ENCODE measurements at regions not wholly inside any gene's neighbourhood (a gene's known extent, or its start where the extent isn't known, plus 50 kb on each side); places are given as distances from the start of the nearest gene placed in this dataset.
A peak's percentile ranks its signal among the peaks of the same experiment; 100 is the strongest.
"Not testable (repeated sequence)": the region's sequence is repeated elsewhere in the genome, so short reads cannot be mapped to it uniquely, and the experiment has no call there.

DNA sequence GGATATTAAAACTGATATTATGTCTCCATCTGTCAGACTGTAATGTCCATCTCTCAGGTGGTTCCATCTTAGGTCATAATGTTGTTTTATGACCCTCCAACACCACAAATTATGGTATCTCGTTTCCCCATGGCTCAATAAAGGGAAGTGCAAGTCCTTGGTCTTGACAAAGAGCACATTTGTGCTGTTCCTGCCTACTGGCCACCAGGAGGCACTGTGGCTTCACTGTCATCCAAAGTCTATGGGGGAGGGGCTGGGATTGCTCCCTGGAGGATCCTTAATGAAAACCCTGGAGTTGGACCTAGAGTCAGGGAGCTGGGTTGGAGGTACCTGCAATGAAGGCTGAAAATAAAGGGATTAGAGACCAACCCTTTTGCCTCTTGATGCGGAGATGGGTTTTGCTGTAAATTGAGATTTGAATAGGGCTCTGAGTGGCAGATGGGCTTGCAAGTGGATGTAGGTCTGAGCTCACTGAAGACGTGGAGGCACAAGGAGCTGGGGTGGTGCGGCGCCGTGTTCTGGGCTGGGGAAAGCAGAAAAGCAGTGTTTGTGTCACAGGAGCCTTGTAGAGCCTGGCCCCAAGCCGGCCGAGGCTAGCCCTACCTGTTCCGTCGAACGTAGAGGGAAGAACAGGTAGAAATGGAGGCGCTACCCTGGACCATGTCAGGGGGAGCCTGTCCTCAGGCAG lies 180.5 kb upstream of the PRSS58 start:
- in situ Hi-C loops (cut with HindIII; ENCODE audit: low pct_unique_long_range_greater_than_20kb, low sequenced_read_pairs) = no loop called here
- peak in 1 of 2 experiments; percentile 46 for DNase-seq (ENCODE audit: low read depth in 1 of 2, low spot score in 1 of 2)
- TF ChIP-seq JUND (IDR thresholded peaks at IDR 0.05; ENCODE audit: low read depth) = no peak

DNA sequence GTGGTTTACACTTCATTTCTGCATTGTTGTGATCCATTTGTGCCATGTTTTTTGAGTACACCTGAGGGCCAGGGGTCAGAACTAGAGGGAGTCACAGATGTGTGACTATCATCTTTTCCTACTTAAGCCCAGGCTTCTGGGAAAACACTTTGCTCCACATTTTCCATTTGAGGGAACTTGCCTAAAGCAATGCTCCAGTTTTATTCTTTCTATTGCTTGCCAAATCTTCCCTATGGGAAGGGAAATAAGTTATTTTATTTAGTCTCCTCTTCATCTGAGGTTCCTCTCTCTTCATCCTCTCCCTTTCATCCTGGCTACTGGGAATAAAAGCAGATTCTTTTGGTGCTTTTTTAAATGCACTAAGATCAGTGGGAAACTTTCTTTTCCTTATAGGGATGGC lies 179.9 kb upstream of the PRSS58 start:
- no peak for DNase-seq (ENCODE audit: low read depth in 1 of 2, low spot score in 1 of 2)
- in situ Hi-C loops (cut with HindIII; ENCODE audit: low pct_unique_long_range_greater_than_20kb, low sequenced_read_pairs) = no loop called here
- TF ChIP-seq JUND (IDR thresholded peaks at IDR 0.05; ENCODE audit: low read depth) = no peak

DNA sequence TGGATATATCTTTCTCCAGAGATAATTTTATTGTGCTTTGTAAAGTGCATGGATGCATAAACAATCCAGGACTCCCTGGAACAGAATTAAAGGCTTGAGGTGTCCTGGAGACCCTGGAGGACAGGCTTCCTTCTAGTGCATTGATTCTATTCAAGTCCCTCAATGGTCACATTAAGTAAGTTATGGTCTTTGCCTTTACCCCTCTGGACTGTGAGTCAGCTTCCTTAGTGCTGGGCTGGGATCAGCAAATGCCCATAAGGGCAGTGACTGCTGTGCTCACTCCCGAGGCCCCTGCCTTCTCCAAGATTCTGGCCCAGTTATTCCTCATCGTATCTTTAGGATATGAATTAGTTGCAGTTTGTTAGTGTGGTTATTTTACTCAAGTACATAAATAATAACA lies 178.7 kb upstream of the PRSS58 start:
- in situ Hi-C loops (cut with HindIII; ENCODE audit: low pct_unique_long_range_greater_than_20kb, low sequenced_read_pairs) = no loop called here

DNA sequence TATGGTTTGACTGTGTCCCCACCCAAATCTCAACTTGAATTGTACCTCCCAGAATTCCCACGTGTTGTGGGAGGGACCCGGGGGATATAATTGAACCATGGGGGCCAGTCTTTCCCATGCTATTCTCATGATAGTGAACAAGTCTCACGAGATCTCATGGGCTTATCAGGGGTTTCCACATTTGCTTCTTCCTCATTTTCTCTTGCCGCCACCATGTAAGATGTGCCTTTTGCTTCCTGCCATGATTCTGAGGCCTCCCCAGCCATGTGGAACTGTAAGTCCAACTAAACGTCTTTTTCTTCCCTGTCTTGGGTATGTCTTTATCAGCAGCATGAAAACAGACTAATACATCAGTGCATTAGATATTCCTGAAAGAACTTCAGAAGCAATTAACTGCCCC lies 177.7 kb upstream of the PRSS58 start:
- DNase-seq (ENCODE audit: low read depth in 1 of 2, low spot score in 1 of 2); in situ Hi-C loops (cut with HindIII; ENCODE audit: low pct_unique_long_range_greater_than_20kb, low sequenced_read_pairs): not testable (repeated sequence)

More for the DNA sequence above, 178.7 kb upstream of the PRSS58 start:
- no peak for TF ChIP-seq JUND (IDR thresholded peaks at IDR 0.05; ENCODE audit: low read depth)
- no peak for DNase-seq (ENCODE audit: low read depth in 1 of 2, low spot score in 1 of 2)

DNA sequence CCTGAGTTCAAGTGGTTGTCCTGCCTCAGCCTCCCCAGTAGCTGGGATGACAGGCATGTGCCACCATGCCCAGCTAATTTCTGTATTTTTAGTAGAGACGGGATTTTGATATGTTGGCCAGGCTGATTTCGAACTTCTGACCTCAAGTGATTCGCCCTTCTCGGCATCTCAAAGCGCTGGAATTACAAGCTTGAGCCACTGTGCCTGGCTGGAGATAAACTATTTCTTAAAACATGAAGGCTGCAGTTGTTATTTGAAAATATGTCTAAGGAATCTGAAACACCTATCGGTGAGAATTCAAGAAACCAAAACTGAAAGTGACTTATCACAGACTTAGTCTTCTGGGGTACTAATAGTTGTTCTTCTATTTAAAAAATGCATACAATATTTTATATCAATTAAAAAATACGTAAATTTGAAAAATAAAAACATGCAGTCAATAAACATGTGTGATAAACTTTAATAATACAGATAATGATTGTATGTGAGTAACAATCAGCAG lies 176.9 kb upstream of the PRSS58 start:
- no peak for DNase-seq (ENCODE audit: low read depth in 1 of 2, low spot score in 1 of 2)
- in situ Hi-C loops (cut with HindIII; ENCODE audit: low pct_unique_long_range_greater_than_20kb, low sequenced_read_pairs) = no loop called here
- TF ChIP-seq JUND (IDR thresholded peaks at IDR 0.05; ENCODE audit: low read depth) = no peak

DNA sequence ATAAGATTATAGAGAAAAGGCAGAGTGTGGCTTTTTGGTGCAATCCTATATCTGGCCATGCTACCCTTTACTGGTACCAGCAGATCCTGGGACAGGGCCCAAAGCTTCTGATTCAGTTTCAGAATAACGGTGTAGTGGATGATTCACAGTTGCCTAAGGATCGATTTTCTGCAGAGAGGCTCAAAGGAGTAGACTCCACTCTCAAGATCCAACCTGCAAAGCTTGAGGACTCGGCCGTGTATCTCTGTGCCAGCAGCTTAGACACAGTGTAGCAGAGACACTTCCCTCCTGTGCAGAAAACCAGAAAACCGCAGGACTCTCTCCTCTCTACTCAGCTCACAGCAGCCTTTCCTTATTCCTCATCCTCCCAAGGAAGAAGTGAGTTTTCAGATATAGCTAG lies 176.3 kb upstream of the PRSS58 start:
- in situ Hi-C loops (cut with HindIII; ENCODE audit: low pct_unique_long_range_greater_than_20kb, low sequenced_read_pairs); DNase-seq (ENCODE audit: low read depth in 1 of 2, low spot score in 1 of 2): not testable (repeated sequence)

DNA sequence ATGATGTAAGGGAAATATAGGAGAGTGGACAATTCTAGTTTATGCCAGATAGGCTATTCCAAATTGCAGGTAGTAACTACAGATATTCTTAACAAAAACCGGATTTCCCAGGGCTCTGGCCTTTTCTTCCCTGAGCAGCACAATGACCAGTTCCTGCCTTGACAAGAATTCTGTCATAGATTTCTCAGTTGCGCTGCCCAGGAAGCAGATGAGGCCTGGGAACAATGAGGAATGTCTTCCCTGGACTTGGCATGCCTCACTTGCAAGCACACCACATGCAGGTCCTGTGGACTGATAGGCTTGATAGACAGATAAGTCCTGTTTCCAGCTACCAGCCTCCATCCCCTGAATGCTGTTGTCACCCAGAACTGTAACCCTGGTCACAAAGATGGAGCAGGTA lies 174.5 kb upstream of the PRSS58 start:
- TF ChIP-seq JUND (IDR thresholded peaks at IDR 0.05; ENCODE audit: low read depth) = no peak
- DNase-seq (ENCODE audit: low read depth in 1 of 2, low spot score in 1 of 2) = no peak
- in situ Hi-C loops (cut with HindIII; ENCODE audit: low pct_unique_long_range_greater_than_20kb, low sequenced_read_pairs) = no loop called here

DNA sequence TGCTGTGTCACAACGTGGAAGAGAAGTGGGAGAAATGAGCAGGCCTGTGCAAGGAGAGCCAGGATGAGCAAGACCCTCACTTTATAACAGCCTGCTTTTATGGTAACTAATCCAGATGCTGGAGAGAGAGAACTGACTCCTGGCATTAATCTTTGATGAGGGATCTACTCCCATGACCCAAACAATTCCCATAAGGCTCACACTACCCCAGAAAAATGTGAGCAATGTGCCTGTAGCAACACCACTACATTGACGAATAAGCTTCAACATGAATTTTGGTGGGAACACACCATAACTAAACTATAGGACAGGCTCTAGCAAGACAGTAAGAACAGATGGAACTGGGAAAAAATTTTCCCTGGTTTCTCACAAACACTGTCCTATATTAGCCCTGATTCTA lies 173.6 kb upstream of the PRSS58 start:
- DNase-seq (ENCODE audit: low read depth in 1 of 2, low spot score in 1 of 2) = no peak
- TF ChIP-seq JUND (IDR thresholded peaks at IDR 0.05; ENCODE audit: low read depth) = no peak
- in situ Hi-C loops (cut with HindIII; ENCODE audit: low pct_unique_long_range_greater_than_20kb, low sequenced_read_pairs) = no loop called here

DNA sequence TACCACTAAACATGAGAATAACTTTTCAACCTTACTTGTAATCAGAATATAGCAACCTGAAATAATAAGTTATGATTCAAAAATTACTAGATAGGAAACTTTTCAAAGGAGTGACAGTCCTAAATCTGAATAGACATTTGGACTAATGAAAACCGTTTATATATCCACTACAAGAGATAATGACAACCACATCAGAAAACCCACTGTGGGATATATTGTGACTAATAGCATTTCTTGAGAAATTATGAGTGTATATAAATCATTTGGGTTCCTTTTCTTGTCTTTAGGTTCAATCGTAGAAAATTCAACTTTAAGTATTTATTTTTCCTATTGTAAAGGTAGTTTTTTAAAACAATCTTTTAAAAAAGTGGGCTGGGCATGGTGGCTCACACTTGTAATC lies 170.2 kb upstream of the PRSS58 start:
- in situ Hi-C loops (cut with HindIII; ENCODE audit: low pct_unique_long_range_greater_than_20kb, low sequenced_read_pairs) = no loop called here
- no peak for TF ChIP-seq JUND (IDR thresholded peaks at IDR 0.05; ENCODE audit: low read depth)
- DNase-seq (ENCODE audit: low read depth in 1 of 2, low spot score in 1 of 2) = no peak

DNA sequence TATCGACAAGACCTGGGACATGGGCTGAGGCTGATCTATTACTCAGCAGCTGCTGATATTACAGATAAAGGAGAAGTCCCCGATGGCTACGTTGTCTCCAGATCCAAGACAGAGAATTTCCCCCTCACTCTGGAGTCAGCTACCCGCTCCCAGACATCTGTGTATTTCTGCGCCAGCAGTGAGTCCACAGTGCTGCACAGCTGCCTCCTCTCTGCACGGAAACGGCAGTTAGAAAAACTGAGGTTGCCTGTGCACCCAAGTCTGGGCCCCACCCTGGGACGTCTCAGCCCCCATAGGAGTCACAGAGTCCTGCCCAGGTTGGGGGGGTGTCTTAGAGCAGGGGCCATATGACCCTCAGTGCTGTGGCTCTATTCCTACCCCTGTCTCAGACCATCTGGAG lies 167.4 kb upstream of the PRSS58 start:
- in situ Hi-C loops (cut with HindIII; ENCODE audit: low pct_unique_long_range_greater_than_20kb, low sequenced_read_pairs) = no loop called here
- no peak for TF ChIP-seq JUND (IDR thresholded peaks at IDR 0.05; ENCODE audit: low read depth)
- DNase-seq (ENCODE audit: low read depth in 1 of 2, low spot score in 1 of 2) = no peak

DNA sequence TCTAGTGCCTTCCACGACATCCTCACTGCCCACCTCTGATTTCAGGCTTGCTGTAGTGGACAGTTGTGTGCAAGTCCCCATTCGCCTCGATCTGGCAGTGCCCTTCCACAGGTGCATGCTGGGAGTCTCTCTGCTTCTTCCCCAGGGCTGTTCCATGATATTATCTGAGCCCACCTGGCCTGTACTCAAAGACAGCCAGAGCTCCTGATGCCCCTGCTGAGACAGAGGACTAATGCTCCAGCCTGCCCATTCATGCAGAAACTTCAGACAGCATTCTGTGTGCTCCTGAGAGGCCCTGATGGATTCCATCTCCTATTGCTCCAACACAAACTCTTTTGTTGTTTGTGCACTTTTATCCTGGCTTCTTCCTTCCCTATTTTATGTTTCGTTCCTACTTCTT lies 164.8 kb upstream of the PRSS58 start:
- no peak for DNase-seq (ENCODE audit: low read depth in 1 of 2, low spot score in 1 of 2)
- no peak for TF ChIP-seq JUND (IDR thresholded peaks at IDR 0.05; ENCODE audit: low read depth)
- in situ Hi-C loops (cut with HindIII; ENCODE audit: low pct_unique_long_range_greater_than_20kb, low sequenced_read_pairs) = no loop called here

DNA sequence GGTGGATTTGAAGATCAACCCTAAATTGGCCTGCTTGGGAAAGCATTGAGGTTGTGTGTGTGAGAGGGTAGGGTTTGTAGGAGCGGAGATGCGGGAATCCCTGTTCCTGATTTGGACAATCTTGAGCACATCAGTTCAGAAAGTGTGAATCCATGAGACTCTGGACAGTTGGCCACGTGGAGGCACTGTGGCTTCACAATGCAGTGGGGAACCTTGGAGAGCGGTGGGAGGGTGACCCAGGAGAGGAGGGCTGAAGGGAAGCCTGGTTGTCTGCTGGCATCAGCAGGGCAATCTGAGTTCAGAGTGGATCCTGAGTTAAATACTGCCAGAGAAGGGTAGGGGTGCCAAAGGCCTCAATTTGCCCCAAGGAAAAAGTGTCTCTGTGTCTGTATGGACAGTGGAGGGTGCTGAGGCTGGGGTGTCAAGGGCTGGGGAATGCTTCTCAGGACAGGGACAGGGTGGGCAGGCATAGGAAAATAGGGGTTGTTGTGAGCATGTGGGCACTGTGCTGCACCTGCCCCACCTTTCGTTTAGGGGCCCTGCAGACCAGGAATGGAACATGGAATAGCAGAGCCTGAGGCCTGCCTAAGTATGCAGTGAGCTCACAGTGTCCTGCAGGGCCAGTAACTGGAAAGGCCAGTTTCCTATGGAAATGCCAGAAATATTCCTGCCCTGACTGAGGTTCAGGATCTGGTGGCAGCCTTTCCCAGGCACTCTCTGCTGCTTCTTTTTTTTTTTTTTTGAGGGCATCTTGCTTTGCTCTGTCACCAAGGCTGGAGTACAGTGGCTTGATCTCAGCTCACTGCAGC lies 162.9 kb upstream of the PRSS58 start:
- TF ChIP-seq JUND (IDR thresholded peaks at IDR 0.05; ENCODE audit: low read depth) = no peak
- in situ Hi-C loops (cut with HindIII; ENCODE audit: low pct_unique_long_range_greater_than_20kb, low sequenced_read_pairs) = no loop called here
- peak; percentile 17 to 72 for DNase-seq (ENCODE audit: low read depth in 1 of 2, low spot score in 1 of 2)

DNA sequence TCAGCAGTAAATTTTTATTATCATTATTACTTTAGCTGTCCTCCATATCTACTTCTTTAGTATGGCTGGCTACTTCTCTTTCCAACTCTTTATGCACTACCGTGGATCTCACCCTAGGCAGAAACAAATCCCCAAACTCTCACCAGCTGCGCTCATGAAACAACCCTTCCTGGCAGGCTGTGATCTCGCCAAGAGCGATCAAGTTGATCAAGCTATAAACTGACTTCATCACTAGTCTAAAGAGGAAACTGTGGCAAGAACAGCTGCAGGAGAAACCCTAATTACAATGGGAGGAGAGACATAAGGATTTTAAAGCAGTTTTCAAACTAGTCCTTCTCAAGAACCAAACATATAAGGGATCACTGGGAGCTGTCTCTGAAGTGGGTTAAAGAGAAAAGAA lies 160.5 kb upstream of the PRSS58 start:
- TF ChIP-seq JUND (IDR thresholded peaks at IDR 0.05; ENCODE audit: low read depth) = no peak
- in situ Hi-C loops (cut with HindIII; ENCODE audit: low pct_unique_long_range_greater_than_20kb, low sequenced_read_pairs) = no loop called here
- no peak for DNase-seq (ENCODE audit: low read depth in 1 of 2, low spot score in 1 of 2)

All from T47D (cell line).